ENCODE measurements at regions not wholly inside any gene's neighbourhood (a gene's known extent, or its start where the extent isn't known, plus 50 kb on each side); places are given as distances from the start of the nearest gene placed in this dataset.

- no peaks in the 10 kb centered on the region for H3K36me3 Mint-ChIP-seq
- no peaks in the 10 kb centered on the region for H3K4me1 Mint-ChIP-seq
- DNase-seq (ENCODE audit: low spot score in 2 of 2), result no peak
- H3K27ac Mint-ChIP-seq, result no peak overlapping the region
- ATAC-seq, result no peak
- H3K4me3 Mint-ChIP-seq, result no peak overlapping the region
- H3K9me3 Mint-ChIP-seq, result peaks cover 5% of the 10 kb centered on the region
Measured at GRCh38 chr15:87619161-87619960, 637.2 kb downstream of the NTRK3 start.

GRCh38 chr15:87618203-87618725 is 638.3 kb downstream of the NTRK3 start:
- DNase-seq (ENCODE audit: low spot score in 2 of 2) (no peak), ATAC-seq (no peak)
- Mint-ChIP-seq H3K36me3 (no peaks in the 10 kb centered on the region), H3K27ac (no peak overlapping the region), H3K4me1 (no peaks in the 10 kb centered on the region), H3K4me3 (no peak overlapping the region), H3K9me3 (peaks cover 5% of the 10 kb centered on the region)

- no peak overlapping the region for H3K27ac Mint-ChIP-seq
- ATAC-seq (no peak), DNase-seq (ENCODE audit: low spot score in 2 of 2) (no peak)
- no peak overlapping the region for H3K4me3 Mint-ChIP-seq
- no peaks in the 10 kb centered on the region for H3K9me3 Mint-ChIP-seq
- no peaks in the 10 kb centered on the region for H3K36me3 Mint-ChIP-seq
- H3K4me1 Mint-ChIP-seq, result no peaks in the 10 kb centered on the region
Measured at GRCh38 chr15:87614704-87615103, 641.8 kb downstream of the NTRK3 start.

- Mint-ChIP-seq H3K36me3 (no peaks in the 10 kb centered on the region), H3K9me3 (no peaks in the 10 kb centered on the region), H3K4me3 (no peak overlapping the region), H3K4me1 (no peaks in the 10 kb centered on the region), H3K27ac (no peak overlapping the region)
- ATAC-seq (no peak), DNase-seq (ENCODE audit: low spot score in 2 of 2) (no peak)
Measured at GRCh38 chr15:87610366-87610765, 646.2 kb downstream of the NTRK3 start.

- DNase-seq (ENCODE audit: low spot score in 2 of 2), result no peak
- H3K4me3 Mint-ChIP-seq, result no peak overlapping the region
- no peaks in the 10 kb centered on the region for H3K36me3 Mint-ChIP-seq
- no peak overlapping the region for H3K27ac Mint-ChIP-seq
- no peak for ATAC-seq
- H3K9me3 Mint-ChIP-seq, result no peaks in the 10 kb centered on the region
- H3K4me1 Mint-ChIP-seq, result no peaks in the 10 kb centered on the region
Measured at GRCh38 chr15:87609894-87610293, 646.6 kb downstream of the NTRK3 start.

- ATAC-seq (no peak), DNase-seq (ENCODE audit: low spot score in 2 of 2) (no peak)
- Mint-ChIP-seq H3K9me3 (no peaks in the 10 kb centered on the region), H3K36me3 (no peaks in the 10 kb centered on the region), H3K4me1 (no peaks in the 10 kb centered on the region), H3K27ac (no peak overlapping the region), H3K4me3 (no peak overlapping the region)
Measured at GRCh38 chr15:87609474-87609873, 647.1 kb downstream of the NTRK3 start.

GRCh38 chr15:87608238-87609028 is 648.1 kb downstream of the NTRK3 start:
- Mint-ChIP-seq H3K4me1 (no peaks in the 10 kb centered on the region), H3K36me3 (no peaks in the 10 kb centered on the region), H3K9me3 (no peaks in the 10 kb centered on the region), H3K4me3 (no peak overlapping the region), H3K27ac (no peak overlapping the region)
- ATAC-seq (no peak), DNase-seq (ENCODE audit: low spot score in 2 of 2) (no peak)

- ATAC-seq (no peak), DNase-seq (ENCODE audit: low spot score in 2 of 2) (no peak)
- no peaks in the 10 kb centered on the region for H3K4me1 Mint-ChIP-seq
- H3K27ac Mint-ChIP-seq, result no peak overlapping the region
- no peaks in the 10 kb centered on the region for H3K9me3 Mint-ChIP-seq
- no peaks in the 10 kb centered on the region for H3K36me3 Mint-ChIP-seq
- no peak overlapping the region for H3K4me3 Mint-ChIP-seq
Measured at GRCh38 chr15:87606971-87607370, 649.6 kb downstream of the NTRK3 start.

GRCh38 chr15:87604857-87605446 is 651.6 kb downstream of the NTRK3 start:
- H3K4me3 Mint-ChIP-seq, result no peak overlapping the region
- H3K36me3 Mint-ChIP-seq, result no peaks in the 10 kb centered on the region
- no peak overlapping the region for H3K27ac Mint-ChIP-seq
- DNase-seq (ENCODE audit: low spot score in 2 of 2) (no peak), ATAC-seq (no peak)
- no peaks in the 10 kb centered on the region for H3K9me3 Mint-ChIP-seq
- H3K4me1 Mint-ChIP-seq, result no peaks in the 10 kb centered on the region

GRCh38 chr15:87602371-87602770 is 654.2 kb downstream of the NTRK3 start:
- Mint-ChIP-seq H3K36me3 (no peaks in the 10 kb centered on the region), H3K9me3 (no peaks in the 10 kb centered on the region), H3K4me3 (no peak overlapping the region), H3K27ac (no peak overlapping the region), H3K4me1 (peaks cover 7% of the 10 kb centered on the region)
- DNase-seq (ENCODE audit: low spot score in 2 of 2) (no peak), ATAC-seq (no peak)

GRCh38 chr15:87599616-87600015 is 656.9 kb downstream of the NTRK3 start:
- Mint-ChIP-seq H3K4me3 (no peak overlapping the region), H3K36me3 (no peaks in the 10 kb centered on the region), H3K27ac (no peak overlapping the region), H3K4me1 (peaks cover 8% of the 10 kb centered on the region), H3K9me3 (no peaks in the 10 kb centered on the region)
- DNase-seq (ENCODE audit: low spot score in 2 of 2) (no peak), ATAC-seq (no peak)

- no peak overlapping the region for H3K4me3 Mint-ChIP-seq
- ATAC-seq (peak; percentile 85), DNase-seq (ENCODE audit: low spot score in 2 of 2) (peak in 1 of 2 donors; percentile 48)
- no peaks in the 10 kb centered on the region for H3K36me3 Mint-ChIP-seq
- H3K27ac Mint-ChIP-seq, result peak overlapping the region; percentile 3
- H3K9me3 Mint-ChIP-seq, result no peaks in the 10 kb centered on the region
- H3K4me1 Mint-ChIP-seq, result peaks cover 8% of the 10 kb centered on the region
Measured at GRCh38 chr15:87597346-87598052, 659.0 kb downstream of the NTRK3 start.

- no peaks in the 10 kb centered on the region for H3K9me3 Mint-ChIP-seq
- DNase-seq (ENCODE audit: low spot score in 2 of 2) (no peak), ATAC-seq (no peak)
- no peaks in the 10 kb centered on the region for H3K36me3 Mint-ChIP-seq
- H3K4me3 Mint-ChIP-seq, result no peak overlapping the region
- no peak overlapping the region for H3K27ac Mint-ChIP-seq
- no peaks in the 10 kb centered on the region for H3K4me1 Mint-ChIP-seq
Measured at GRCh38 chr15:87591582-87591981, 665.0 kb downstream of the NTRK3 start.

- no peak overlapping the region for H3K4me3 Mint-ChIP-seq
- no peak overlapping the region for H3K27ac Mint-ChIP-seq
- no peaks in the 10 kb centered on the region for H3K9me3 Mint-ChIP-seq
- DNase-seq (ENCODE audit: low spot score in 2 of 2) (no peak), ATAC-seq (no peak)
- H3K4me1 Mint-ChIP-seq, result no peaks in the 10 kb centered on the region
- H3K36me3 Mint-ChIP-seq, result no peaks in the 10 kb centered on the region
Measured at GRCh38 chr15:87591042-87591441, 665.5 kb downstream of the NTRK3 start.

GRCh38 chr15:87589134-87589533 is 667.4 kb downstream of the NTRK3 start:
- no peaks in the 10 kb centered on the region for H3K9me3 Mint-ChIP-seq
- ATAC-seq (no peak), DNase-seq (ENCODE audit: low spot score in 2 of 2) (no peak)
- no peaks in the 10 kb centered on the region for H3K36me3 Mint-ChIP-seq
- no peaks in the 10 kb centered on the region for H3K4me1 Mint-ChIP-seq
- no peak overlapping the region for H3K27ac Mint-ChIP-seq
- H3K4me3 Mint-ChIP-seq, result no peak overlapping the region
